Lower lobe of right lung (tissue), 2 donors: ENCODE measurements at regions not wholly inside any gene's neighbourhood (a gene's known extent, or its start where the extent isn't known, plus 50 kb on each side); places are given as distances from the start of the nearest gene placed in this dataset.

Experiments used
- ATAC-seq, 2 donors: fragments of 200-7000 bp; cut with Tn5 transposase; one replicate each; pipeline ENCODE4 v1.9.1; 2020 to 2022; ENCODE audit warnings: mild to moderate bottlenecking in 2 of 2, moderate library complexity in 2 of 2
- DNase-seq: peaks from one replicate; pipeline ENCODE4 v3.0.0-alpha.2; 2020
- H3K27ac ChIP-seq: fragments of 200-600 bp; one replicate; pipeline ENCODE4 v1.8.0; 2022
- H3K27me3 ChIP-seq: fragments of 200-600 bp; one replicate; pipeline ENCODE4 v1.8.0; 2022; ENCODE audit warnings: low read depth
- H3K36me3 ChIP-seq: fragments of 200-600 bp; one replicate; pipeline ENCODE4 v1.8.0; 2022; ENCODE audit warnings: mild to moderate bottlenecking
- H3K4me1 ChIP-seq: fragments of 200-600 bp; one replicate; pipeline ENCODE4 v1.8.0; 2022
- H3K4me3 ChIP-seq: fragments of 200-600 bp; one replicate; pipeline ENCODE4 v1.8.0; 2022; ENCODE audit warnings: mild to moderate bottlenecking
- H3K9me3 ChIP-seq: fragments of 200-600 bp; one replicate; pipeline ENCODE4 v1.8.0; 2022
- CTCF ChIP-seq: fragments of 200-600 bp; IDR thresholded peaks from one replicate; pipeline ENCODE4 v1.8.0; 2022; ENCODE audit warnings: antibody characterized with exemption, mild to moderate bottlenecking
- intact Hi-C: fragments of 100-400 bp; cut with DNase I; formaldehyde crosslinking; loops from one replicate; pipeline ENCODE4 v1.11.0; 2022
- donor health status: DM: no; HTN: yes; CAD: no; lungs with severe emphysema.

- DNase-seq (peak; percentile 75), ATAC-seq (peak; percentile 93)
- TF ChIP-seq CTCF, result no peak
- H3K4me3 ChIP-seq, result no peak overlapping the region
- no peak overlapping the region for H3K27ac ChIP-seq
- H3K9me3 ChIP-seq, result no peaks in the 10 kb centered on the region
- no peaks in the 10 kb centered on the region for H3K36me3 ChIP-seq
- peaks cover 5% of the 10 kb centered on the region for H3K4me1 ChIP-seq
- no peaks in the 10 kb centered on the region for H3K27me3 ChIP-seq
- intact Hi-C loops, result no loop called here
Observed at GRCh38 chr9:115291841-115292240, 173.9 kb upstream of the TNC start.

GRCh38 chr9:115292584-115293279 lies 174.8 kb upstream of the TNC start:
- DNase-seq (no peak), ATAC-seq (no peak)
- Histone ChIP-seq H3K36me3 (no peaks in the 10 kb centered on the region), H3K9me3 (no peaks in the 10 kb centered on the region), H3K27me3 (no peaks in the 10 kb centered on the region), H3K4me1 (peaks cover 5% of the 10 kb centered on the region), H3K4me3 (no peak overlapping the region), H3K27ac (no peak overlapping the region)
- intact Hi-C loops, result no loop called here
- no peak for TF ChIP-seq CTCF

DNA sequence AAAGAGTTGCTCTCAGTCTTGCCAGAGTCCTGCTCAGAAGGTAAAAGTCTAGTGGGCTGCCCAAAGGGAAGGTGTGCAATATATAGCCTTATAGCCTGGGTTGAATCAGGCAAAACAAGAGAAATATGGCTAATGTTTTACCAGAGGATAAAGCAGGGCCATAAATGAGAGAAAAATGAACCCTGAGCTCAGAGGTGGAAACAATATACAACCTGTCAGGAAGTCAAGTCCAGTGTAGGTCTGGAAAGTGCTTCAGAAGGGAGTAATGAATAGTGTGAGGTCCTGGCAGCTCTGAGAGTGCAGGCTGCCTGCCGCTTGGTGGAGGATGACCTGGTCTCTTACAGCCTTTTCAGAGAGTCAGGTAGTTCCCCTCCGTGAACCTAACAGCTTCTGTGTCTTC lies 177.8 kb upstream of the TNC start:
- no peak overlapping the region for H3K27ac ChIP-seq
- DNase-seq (no peak), ATAC-seq (no peak)
- TF ChIP-seq CTCF, result no peak
- no peaks in the 10 kb centered on the region for H3K9me3 ChIP-seq
- intact Hi-C loops, result no loop called here
- no peaks in the 10 kb centered on the region for H3K36me3 ChIP-seq
- no peaks in the 10 kb centered on the region for H3K27me3 ChIP-seq
- H3K4me3 ChIP-seq, result no peak overlapping the region
- peaks cover 5% of the 10 kb centered on the region for H3K4me1 ChIP-seq

- ATAC-seq, result no peak
- Histone ChIP-seq H3K4me1 (no peaks in the 10 kb centered on the region), H3K9me3 (no peaks in the 10 kb centered on the region), H3K27me3 (no peaks in the 10 kb centered on the region), H3K4me3 (no peak overlapping the region), H3K27ac (no peak overlapping the region), H3K36me3 (no peaks in the 10 kb centered on the region)
- no peak for TF ChIP-seq CTCF
- intact Hi-C loops, result no loop called here
- no peak for DNase-seq
Observed at GRCh38 chr9:115296831-115297565, 179.0 kb upstream of the TNC start.

DNA sequence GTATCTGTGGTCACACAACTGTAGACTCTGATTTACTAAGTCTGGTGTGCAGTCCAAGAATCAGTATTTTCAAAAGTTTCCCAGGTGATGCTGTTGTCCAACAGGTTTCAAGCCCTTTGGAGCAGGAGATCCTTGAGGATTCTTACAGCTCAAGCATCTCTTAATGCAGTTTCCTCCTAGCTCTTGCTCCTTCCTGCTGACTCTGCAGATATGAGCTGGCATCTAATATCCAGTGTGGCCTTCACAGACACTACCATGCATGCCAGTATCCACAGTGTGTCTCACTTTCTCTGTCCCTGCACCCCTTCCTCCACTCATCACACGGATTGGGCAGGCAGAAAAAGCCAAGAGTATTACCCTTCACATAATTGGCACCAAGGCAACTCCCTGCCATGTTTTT lies 182.2 kb upstream of the TNC start:
- intact Hi-C loops, result no loop called here
- Histone ChIP-seq H3K27ac (no peak overlapping the region), H3K4me3 (no peak overlapping the region), H3K9me3 (no peaks in the 10 kb centered on the region), H3K4me1 (no peaks in the 10 kb centered on the region), H3K36me3 (no peaks in the 10 kb centered on the region), H3K27me3 (no peaks in the 10 kb centered on the region)
- TF ChIP-seq CTCF, result no peak
- ATAC-seq (no peak), DNase-seq (no peak)
